ENCODE measurements at regions not wholly inside any gene's neighbourhood (a gene's known extent, or its start where the extent isn't known, plus 50 kb on each side); places are given as distances from the start of the nearest gene placed in this dataset.
"Not testable (repeated sequence)": the region's sequence is repeated elsewhere in the genome, so short reads cannot be mapped to it uniquely, and the experiment has no call there.

- DNase-seq (ENCODE audit: insufficient read length, low spot score) (no peak), FAIRE-seq (no peak)
Measured at GRCh38 chr6:168179702-168180382, 100.8 kb upstream of the FRMD1 start.

GRCh38 chr6:168179133-168179532 lies 100.1 kb upstream of the FRMD1 start:
- no peak for DNase-seq (ENCODE audit: insufficient read length, low spot score)
- no peak for FAIRE-seq

GRCh38 chr6:168177103-168177891 lies 98.3 kb upstream of the FRMD1 start:
- no peak for FAIRE-seq

GRCh38 chr6:168171673-168172353 lies 92.8 kb upstream of the FRMD1 start:
- DNase-seq (ENCODE audit: insufficient read length, low spot score) (no peak), FAIRE-seq (no peak)

More at GRCh38 chr6:168177103-168177891, 98.3 kb upstream of the FRMD1 start:
- no peak for DNase-seq (ENCODE audit: insufficient read length, low spot score)

GRCh38 chr6:168170841-168171601 lies 92.0 kb upstream of the FRMD1 start:
- FAIRE-seq: no peak

GRCh38 chr6:168169624-168170023 lies 90.6 kb upstream of the FRMD1 start:
- no peak for FAIRE-seq

More at GRCh38 chr6:168170841-168171601, 92.0 kb upstream of the FRMD1 start:
- no peak for DNase-seq (ENCODE audit: insufficient read length, low spot score)

GRCh38 chr6:168168936-168169335 lies 89.9 kb upstream of the FRMD1 start:
- FAIRE-seq; DNase-seq (ENCODE audit: insufficient read length, low spot score): not testable (repeated sequence)

More at GRCh38 chr6:168169624-168170023, 90.6 kb upstream of the FRMD1 start:
- DNase-seq (ENCODE audit: insufficient read length, low spot score): no peak

GRCh38 chr6:168168330-168168729 lies 89.3 kb upstream of the FRMD1 start:
- DNase-seq (ENCODE audit: insufficient read length, low spot score); FAIRE-seq: not testable (repeated sequence)

GRCh38 chr6:168167431-168168315 lies 88.7 kb upstream of the FRMD1 start:
- DNase-seq (ENCODE audit: insufficient read length, low spot score): no peak
- no peak for FAIRE-seq

- DNase-seq (ENCODE audit: insufficient read length, low spot score): no peak
- FAIRE-seq: no peak
Measured at GRCh38 chr6:168166627-168167026, 87.6 kb upstream of the FRMD1 start.

GRCh38 chr6:168165891-168166290 lies 86.9 kb upstream of the FRMD1 start:
- no peak for FAIRE-seq

GRCh38 chr6:168165373-168165772 lies 86.4 kb upstream of the FRMD1 start:
- FAIRE-seq (no peak), DNase-seq (ENCODE audit: insufficient read length, low spot score) (peak; percentile 15)

More at GRCh38 chr6:168165891-168166290, 86.9 kb upstream of the FRMD1 start:
- DNase-seq (ENCODE audit: insufficient read length, low spot score): no peak

- FAIRE-seq (no peak), DNase-seq (ENCODE audit: insufficient read length, low spot score) (no peak)
Measured at GRCh38 chr6:168164462-168165061, 85.5 kb upstream of the FRMD1 start.

GRCh38 chr6:168163096-168163731 lies 84.2 kb upstream of the FRMD1 start:
- DNase-seq (ENCODE audit: insufficient read length, low spot score) (no peak), FAIRE-seq (no peak)

- no peak for DNase-seq (ENCODE audit: insufficient read length, low spot score)
- FAIRE-seq: no peak
Measured at GRCh38 chr6:168162366-168162765, 83.4 kb upstream of the FRMD1 start.

- FAIRE-seq (no peak), DNase-seq (ENCODE audit: insufficient read length, low spot score) (no peak)
Measured at GRCh38 chr6:168161371-168161750, 82.3 kb upstream of the FRMD1 start.

GRCh38 chr6:168160506-168161370 lies 81.7 kb upstream of the FRMD1 start:
- FAIRE-seq: no peak

GRCh38 chr6:168159506-168159905 lies 80.5 kb upstream of the FRMD1 start:
- no peak for DNase-seq (ENCODE audit: insufficient read length, low spot score)
- FAIRE-seq: no peak

More at GRCh38 chr6:168160506-168161370, 81.7 kb upstream of the FRMD1 start:
- no peak for DNase-seq (ENCODE audit: insufficient read length, low spot score)

Measured in HTR-8/SVneo (cell line).